Colon (tissue), 2 donors: ENCODE measurements at regions not wholly inside any gene's neighbourhood (a gene's known extent, or its start where the extent isn't known, plus 50 kb on each side); places are given as distances from the start of the nearest gene placed in this dataset.
"Not testable (repeated sequence)": the region's sequence is repeated elsewhere in the genome, so short reads cannot be mapped to it uniquely, and the experiment has no call there.

Source experiments
- FAIRE-seq: peaks from 2 replicates; lab custom pipeline; 2012; peaks lifted over from hg19 to GRCh38; lab: Jason Lieb, UNC
- donor health status: control.
- donor health status: control.

DNA sequence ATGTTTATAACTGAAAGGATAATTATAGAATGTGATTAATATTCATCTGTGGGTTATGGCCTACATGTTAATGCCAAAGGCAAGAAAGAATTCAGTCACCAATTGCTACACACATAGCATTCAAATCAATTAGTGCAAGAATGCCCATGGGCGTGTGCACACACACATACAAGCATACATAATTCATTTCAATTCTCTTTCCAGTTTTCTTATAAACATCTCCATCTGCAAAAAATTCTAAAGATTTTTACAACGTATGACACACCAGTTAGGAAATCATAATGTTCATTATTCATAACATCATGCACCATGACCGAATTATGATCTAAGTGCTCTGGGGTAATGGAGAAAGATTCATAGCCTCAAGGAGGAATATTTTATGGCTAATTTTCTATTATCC is 111.0 kb upstream of the ADTRP start:
- no peak for FAIRE-seq

DNA sequence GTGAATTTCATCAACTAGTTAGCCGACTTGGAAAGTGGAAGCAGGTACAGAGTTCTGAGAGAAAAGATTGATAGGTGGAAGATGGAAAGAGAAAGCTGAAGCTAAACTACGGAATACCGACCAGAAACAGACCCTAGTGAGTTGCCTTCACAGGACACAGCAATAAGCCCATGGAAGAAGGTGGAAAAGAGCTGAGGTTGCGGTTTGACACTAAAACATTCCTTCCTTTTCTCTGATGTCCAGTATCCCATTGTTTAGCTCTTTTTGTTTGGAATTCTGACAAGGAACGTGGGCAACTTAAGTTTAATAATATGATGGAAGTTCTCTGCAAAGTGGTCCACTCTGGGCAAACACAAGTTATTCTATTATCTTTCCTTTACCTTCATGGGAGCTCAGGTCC is 110.1 kb upstream of the ADTRP start:
- no peak for FAIRE-seq

DNA sequence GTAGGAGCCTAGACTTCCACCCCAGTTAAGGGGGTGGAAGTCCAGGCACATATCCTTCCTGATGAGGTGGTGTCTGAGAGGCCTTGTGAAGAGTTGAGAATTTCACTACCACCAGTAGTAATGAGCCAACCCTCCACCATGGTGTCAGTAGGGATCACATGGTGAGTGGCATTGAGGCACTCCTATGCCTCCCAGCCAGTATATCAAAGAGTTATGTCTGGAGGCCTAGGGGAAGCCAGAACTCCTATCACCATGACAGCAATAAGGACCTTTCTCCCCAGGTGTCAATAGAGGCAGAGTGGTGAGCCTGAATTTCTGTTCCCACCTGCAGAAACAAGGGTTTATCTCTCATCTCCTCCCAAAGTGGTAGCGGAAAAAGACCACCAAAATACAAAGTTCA is 106.6 kb upstream of the ADTRP start:
- FAIRE-seq: no peak

DNA sequence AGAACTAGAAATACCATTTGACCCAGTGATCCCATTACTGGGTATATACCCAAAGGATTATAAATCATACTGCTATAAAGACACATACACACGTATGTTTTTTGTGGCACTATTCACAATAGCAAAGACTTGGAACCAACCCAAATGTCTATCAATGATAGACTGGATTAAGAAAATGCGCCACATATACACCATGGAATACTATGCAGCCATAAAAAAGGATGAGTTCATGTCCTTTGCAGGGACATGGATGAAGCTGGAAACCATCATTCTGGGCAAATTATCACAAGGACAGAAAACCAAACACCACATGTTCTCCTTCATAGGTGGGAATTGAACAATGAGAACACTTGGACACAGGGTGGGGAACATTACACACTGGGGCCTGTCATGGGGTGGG is 104.9 kb upstream of the ADTRP start:
- FAIRE-seq: not testable (repeated sequence)

DNA sequence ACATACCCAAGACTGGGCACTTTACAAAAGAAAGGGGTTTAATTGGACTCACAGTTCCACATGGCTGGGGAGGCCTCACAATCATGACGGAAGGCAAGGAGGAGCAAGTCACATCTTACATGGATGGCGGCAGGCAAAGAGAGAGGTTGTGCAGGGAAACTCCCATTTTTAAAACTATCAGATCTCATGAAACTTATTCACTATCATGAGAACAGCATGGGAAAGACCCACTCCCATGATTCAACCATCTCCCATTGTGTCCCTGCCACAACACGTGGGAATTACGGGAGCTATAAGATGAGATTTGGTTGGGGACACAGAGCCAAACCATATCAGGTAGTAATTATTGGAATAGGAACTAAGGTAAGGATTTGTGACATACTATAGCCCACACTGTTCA is 101.6 kb upstream of the ADTRP start:
- not testable (repeated sequence) for FAIRE-seq

DNA sequence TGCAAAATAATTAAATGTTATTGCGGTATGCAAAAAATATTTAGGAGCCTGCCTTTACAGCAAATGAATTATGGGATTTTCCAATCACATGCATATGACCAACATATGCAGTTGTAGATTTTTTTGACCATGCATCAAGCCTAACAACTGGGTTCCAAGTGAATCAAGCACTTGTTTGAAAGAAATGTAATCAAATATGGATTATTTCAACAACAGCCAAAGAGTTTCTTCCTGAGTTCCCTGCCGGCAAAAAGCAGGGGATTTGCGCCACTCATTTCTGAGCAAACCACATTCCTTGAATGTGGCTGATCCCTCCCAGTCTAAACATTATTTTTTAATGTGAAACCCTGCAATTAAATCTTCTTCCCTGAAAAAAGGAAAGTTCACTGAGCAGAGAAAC is 100.1 kb upstream of the ADTRP start:
- FAIRE-seq: no peak

DNA sequence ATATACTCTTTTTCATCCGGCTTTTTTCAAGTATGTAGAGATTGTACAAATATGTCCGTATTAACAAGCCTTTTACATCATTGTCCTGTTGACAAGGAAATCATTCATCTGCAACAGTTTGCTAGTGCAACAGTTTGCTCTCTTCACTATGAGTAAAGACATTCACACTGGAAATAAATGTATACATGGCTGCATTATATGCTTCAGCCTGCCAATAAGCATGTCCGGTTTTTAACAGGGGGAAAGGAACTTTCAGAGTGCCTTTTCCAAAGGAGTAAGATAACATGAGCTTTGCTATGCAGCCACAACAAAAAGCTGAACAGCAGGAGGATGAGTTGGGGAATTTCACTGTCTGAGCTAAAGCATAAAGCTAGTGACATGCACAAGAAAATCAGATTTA is 99.4 kb upstream of the ADTRP start:
- no peak for FAIRE-seq

DNA sequence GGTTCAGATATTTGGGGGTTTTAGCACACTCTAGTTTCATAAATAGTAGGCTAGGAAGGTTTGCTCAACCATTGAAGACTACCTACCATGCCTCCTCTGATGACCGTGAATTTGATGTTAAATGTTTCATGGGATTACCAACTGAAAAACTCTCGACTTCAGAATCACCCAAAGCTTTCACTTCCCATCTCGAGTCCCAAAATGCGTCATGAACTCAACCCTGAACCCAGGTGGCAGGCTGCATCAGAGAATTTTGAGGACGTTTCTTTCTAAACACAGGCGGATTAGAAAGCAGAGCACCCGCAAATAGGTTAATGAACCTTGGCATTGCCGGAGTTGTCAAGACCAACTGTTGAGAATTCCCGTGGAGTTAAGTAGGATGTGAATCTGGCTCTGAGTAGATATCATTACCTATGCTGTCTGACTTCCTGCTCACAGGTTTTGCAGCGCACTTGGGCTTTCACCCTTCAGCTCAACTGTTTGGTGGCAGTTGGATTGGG is 98.4 kb upstream of the ADTRP start:
- no peak for FAIRE-seq

DNA sequence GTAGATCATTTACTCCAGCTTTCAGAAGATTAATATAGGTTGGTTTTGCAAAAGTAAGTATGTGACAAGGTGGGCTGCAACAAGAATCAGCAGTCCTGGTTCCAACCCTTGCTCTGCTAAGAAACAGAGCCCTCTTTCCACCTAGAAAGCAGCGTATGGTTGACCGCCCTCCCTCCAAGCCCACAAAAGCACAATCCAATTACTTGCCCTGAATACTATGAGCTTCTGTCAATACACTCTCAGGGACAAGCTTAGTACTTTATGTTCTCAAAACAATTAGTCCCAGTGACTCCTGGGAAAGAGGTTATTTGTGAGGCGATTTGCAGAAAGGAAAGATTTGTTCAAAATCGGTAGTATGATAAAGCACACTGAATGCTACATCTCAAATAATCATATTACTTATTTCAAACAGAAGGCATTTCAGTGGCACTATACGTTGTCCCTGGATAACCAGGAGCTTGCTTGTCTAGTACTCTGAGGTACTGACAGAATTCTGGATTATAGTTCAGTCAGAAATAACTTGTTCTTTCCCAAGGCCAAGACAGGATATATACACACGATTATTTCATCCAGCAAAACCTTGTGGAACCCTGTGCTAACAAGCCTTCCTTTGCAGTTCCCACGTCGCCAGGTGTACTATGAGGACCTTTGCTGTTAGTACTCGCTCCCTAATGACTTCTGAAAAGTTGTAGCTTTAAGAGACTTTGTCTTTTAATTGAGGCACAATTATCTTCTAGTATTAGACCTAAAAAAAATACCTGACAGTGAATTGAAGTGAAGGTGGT is 96.9 kb upstream of the ADTRP start:
- FAIRE-seq: no peak

DNA sequence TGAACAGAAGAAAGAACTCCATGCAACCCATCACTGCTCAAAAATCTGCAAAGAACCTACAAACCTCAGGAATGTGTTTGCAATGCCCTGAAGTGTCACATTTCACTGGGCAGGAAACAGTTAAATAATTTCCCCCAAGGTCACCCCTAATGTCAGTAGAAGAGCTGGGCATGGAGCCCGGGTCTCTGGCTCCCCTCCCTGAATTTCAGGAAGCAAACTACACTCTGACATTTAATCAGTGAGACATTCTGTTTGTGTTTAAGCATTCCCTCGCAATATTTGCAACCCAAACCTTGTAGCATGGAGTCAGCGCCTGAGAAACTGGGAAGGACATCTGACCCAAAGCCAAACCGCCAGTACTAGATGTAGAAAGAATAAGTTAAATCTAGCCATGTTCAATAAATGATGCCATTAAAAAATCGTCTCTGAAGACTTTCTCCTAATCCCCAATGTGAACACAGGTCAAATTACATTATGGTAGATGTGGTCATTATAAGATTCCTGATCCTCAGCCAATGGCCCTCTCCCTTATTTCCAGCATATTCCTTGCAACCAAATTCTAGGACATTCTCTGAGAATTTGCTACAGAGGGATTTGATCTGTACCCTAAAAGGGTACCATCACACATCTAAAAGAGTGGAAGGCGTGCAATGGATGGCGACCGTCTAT is 91.2 kb upstream of the ADTRP start:
- no peak for FAIRE-seq

DNA sequence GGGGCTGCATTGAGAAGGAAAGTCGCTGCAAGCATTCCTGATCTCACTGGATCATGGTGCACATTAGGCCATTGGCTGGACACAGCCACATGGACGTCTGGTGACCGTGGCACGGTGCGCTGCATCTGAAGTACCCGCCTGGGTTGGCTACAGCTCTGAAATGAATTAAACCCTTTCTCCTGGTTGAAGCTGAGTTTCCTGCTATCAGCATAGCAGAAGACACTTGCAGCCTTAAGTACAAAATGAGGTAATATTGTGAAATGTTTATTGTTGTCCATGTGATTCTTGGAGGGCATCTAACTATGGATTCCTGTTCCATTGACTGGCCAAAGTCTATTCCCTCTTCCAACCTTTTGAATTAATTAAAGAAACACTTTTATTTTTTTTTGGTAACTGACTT is 89.8 kb upstream of the ADTRP start:
- no peak for FAIRE-seq

DNA sequence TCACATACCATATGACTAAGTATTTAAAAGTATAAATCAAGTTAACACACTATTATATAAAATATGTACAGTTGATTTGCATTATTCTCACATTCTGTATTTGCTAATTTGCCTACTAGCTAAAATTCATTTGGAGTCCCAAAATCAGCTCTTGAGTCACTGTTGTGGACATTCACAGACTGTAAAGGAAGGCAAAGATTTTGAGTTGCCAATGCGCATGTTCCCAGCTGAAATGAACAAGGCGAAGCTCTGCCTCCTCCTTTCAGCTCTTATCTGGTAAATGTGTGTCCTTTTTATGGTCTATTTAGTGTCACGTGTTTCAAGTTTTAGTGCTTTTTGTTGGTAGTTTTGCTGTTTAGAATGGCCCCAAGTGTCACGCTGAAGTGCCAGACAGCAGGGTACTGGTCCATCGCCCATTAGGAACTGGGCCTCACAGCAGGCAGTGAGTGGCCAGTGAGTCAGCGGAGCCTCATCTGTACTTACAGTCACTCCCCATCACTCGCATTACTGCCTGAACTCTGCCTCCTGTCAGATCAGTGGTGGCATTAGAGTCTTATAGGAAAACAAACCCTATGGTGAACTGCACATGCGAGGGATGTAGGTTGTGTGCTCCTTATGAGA is 87.2 kb upstream of the ADTRP start:
- no peak for FAIRE-seq

DNA sequence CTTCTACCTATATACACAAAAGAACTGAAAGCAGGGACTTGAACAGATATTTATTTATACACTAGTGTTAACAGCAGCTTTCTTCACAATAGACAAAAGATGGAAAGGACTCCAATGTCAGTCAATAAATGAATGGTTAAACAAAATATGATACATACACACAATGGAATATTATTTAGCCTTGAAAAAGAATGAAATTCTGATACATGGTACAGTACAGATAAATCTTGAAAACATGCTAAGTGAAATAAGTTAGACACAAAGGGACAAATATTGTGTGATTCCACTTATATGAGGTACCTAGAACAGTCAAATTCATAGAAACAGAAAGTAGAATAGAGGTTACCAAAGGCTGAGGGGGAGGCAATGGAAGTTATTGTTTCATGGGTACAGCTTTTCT is 79.8 kb upstream of the ADTRP start:
- no peak for FAIRE-seq

DNA sequence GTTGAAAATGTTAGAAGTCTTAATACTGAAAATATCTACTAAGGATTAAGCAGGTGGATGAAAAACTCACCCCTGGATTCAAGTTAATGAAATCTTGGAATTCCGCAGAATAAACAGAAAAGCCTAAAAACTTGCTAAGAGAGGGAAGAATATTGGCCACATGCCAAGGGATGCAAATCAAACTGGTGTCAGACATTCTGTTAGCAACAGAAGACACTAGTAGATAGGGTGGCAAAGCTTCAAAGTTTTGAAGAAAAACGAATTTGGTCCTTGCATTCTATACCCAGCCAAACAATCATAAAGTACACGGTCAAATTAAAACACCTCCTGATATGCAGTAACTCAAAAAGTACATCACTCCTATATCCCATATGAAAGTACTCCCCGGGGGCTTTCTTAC is 77.1 kb upstream of the ADTRP start:
- FAIRE-seq: no peak

DNA sequence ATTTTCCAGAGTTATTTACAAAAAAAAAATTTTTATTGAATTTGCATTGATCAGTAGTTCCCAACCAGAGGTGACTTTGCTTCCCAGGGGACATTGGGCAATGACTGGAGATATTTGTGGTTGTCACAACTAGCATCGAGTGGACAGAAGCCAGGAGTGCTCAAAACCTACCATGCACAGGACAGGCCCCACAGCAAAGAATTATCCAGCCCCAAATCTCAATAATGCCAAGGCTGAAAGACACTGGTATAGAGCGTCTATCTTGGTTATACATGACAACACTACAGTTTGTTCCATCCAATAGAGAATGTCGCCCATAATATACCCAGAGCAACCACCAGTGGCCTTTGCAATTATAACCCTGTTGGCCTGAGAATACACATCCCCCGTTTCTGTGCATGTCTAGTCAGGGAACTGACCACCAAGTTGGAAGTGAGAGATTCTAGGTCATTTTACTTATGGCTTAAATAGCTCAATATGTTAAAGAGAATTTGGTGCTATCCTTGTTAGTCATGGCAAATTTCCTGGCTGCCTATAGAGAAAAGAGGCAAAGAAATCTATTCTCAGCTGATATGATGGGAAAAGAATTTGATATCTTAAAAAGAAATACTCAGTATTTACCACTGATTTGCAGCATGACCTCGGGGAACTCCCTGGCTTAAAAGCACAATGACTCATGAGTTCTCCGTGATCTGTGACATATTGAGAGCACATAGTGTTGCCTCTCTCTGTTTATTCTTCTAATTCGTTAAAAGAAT is 76.0 kb upstream of the ADTRP start:
- no peak for FAIRE-seq

DNA sequence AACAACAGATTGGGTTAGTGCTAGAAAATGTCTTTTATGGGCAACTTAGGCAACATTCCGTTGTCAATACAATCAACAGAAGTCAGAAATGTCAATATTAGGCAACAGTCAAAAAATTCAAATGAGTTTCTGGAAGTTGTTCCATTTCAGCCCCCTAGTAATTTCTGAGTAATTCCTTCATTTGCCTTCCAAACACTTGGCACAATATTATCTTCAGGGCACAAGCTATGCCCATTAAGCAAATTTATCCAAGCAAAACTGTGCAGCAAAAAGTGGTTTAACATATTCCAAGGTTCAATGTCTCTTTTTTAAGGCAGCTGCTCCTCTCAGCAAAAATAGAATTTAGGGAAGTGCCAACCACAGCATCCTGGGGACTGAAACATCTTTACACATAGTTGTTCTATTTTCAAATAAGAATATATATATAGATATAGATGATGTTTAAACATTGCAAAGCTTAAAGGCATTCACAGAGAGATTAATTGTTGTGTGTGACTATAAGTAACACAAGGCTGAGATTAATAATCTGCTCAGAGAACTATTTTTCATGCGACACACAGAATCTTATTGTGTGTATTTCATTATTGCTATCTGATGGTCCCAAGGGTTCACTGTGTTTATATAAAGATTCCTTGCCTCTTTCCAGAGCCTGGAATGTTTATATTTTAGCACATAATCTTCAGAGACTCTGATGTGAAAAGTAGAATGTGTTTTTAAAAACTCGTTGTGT is 75.2 kb upstream of the ADTRP start:
- no peak for FAIRE-seq

DNA sequence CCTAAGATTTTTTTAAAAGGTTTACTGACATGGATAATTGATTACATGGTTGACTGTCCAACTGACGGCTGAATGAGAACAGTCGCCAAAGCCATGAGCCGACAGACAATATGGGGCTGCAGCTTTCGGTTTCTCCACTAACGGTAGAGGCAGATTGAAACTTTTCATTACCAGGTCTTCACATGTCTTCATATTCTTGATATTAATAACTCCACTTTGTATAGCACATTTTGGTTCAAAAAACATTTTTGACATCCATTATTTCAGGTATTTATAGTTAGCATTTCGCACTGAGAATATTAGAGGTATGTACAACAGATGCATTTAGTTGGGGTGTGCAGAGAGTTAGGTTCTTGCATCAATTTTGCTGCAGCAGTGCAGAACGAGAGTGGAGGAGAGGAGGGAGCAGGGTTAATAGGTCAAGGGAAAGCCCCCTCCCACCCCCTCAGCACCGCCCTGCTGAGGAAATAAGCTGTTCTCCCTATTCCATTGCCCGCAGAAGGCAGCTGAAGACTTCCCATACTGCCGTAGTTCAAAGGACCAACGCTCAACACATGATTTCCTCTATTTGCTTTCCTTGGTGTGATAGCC is 73.6 kb upstream of the ADTRP start:
- no peak for FAIRE-seq

DNA sequence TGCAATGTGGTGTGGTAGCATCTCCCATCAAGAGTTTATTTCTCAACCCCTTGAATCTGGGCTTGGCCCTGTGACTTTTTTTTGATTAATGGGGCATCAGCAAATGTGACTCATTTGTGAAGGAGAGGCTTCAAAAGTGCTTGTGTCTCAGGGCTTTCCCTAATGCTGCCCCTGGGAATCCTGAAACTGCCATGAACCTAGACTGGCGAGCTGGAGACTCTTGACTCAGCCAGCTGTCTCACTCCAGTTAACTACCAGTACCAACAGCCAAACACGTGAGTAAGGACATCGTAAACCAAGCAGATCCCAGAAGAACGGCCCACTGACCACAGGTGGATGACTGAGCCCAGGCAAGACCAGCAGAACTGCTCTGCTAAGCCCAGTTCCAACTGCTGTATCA is 72.8 kb upstream of the ADTRP start:
- no peak for FAIRE-seq

DNA sequence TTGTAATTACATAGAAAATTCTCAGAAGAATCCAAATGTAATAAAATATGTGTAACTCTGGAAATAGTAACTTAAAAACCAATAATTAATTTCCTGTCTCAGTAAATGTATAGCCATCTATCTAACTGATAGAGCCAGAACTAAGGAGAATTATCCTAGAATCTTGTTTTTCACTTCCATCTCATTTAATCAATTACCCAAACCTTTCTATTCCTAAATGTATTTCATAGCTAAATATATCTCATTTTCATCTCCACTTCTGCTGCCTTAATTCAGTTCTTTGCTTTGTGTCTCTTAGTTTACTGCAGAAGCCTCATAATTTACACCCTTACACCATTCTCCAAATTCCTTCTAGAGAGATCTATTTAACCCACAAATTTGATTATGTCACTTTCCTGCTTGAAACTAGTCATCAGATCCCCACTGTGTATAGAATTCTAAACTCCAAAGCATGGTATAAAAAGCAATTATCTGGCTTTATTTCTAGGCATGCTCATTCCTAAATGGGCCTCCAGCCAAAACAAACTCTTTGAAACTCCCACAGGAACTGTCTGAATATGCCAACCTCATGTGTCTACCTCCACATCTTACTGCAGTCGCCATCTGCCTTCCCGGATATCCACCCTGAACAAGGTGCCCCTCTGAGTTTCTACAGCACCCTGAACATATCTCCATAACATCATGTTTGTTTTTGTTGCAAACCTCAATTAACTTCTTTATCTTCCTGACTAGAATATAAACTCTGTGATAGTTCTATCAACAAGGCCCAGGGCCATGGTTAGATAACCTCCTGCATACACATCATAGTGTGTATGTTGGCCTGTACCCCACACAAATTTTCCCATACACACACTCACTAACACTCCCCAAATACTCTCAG is 70.5 kb upstream of the ADTRP start:
- FAIRE-seq: no peak

DNA sequence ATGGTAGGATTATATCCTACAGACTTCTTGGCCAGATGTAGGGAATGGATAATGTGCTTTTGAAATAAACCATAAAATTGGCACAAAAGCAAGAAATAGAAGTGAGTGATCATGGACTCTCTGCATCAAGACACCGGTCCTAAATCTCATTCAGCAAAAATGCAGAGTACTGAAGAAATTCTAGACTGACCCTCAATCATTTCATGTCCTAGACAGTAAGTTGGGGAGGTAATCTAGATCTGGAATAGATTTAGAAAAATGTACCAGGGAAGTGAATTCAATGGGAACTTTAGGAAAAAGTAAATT is 69.7 kb upstream of the ADTRP start:
- FAIRE-seq: no peak
